ENCODE measurements at regions not wholly inside any gene's neighbourhood (a gene's known extent, or its start where the extent isn't known, plus 50 kb on each side); places are given as distances from the start of the nearest gene placed in this dataset.
A peak's percentile ranks its signal among the peaks of the same experiment; 100 is the strongest.

DNA sequence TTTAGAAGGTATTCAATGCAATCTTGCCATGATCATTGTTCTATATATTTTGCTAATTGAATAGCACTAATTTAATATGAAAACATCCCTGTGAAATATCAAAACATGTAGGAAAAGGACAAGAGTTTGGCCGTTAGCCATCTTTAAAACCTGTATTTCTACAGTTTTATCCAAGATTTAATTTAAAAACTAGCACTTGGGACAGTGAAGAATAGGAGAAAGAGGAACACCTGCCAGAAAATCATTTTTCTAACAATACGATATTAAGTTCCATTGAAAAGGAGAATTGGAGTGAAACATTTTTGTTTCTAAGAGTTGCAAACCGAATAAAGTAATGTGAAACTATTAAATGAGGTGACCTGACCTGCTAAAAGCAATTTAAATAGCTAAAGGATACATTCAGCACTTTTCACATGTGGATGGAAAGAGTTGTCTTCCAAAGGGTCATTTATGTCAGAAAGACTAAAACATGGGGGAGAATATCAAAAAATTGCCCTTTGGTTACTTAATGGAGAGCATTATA is 1673.6 kb upstream of the MIR17HG start:
- DNase-seq (ENCODE audit: extremely low read depth, low read depth, low spot score): no peak

- DNase-seq (ENCODE audit: extremely low read depth, low read depth, low spot score): no peak
Observed at GRCh38 chr13:89678466-89679121, 1668.9 kb upstream of the MIR17HG start.

GRCh38 chr13:89684896-89685295 is 1662.6 kb upstream of the MIR17HG start:
- DNase-seq (ENCODE audit: extremely low read depth, low read depth, low spot score): no peak

GRCh38 chr13:89686171-89686570 is 1661.3 kb upstream of the MIR17HG start:
- DNase-seq (ENCODE audit: extremely low read depth, low read depth, low spot score): no peak

GRCh38 chr13:89687066-89687465 is 1660.4 kb upstream of the MIR17HG start:
- DNase-seq (ENCODE audit: extremely low read depth, low read depth, low spot score): no peak

GRCh38 chr13:89688918-89689317 is 1658.6 kb upstream of the MIR17HG start:
- DNase-seq (ENCODE audit: extremely low read depth, low read depth, low spot score): no peak

- no peak for DNase-seq (ENCODE audit: extremely low read depth, low read depth, low spot score)
Observed at GRCh38 chr13:89694451-89694850, 1653.0 kb upstream of the MIR17HG start.

GRCh38 chr13:89695343-89696257 is 1651.9 kb upstream of the MIR17HG start:
- peak; percentile 10 for DNase-seq (ENCODE audit: extremely low read depth, low read depth, low spot score)

DNA sequence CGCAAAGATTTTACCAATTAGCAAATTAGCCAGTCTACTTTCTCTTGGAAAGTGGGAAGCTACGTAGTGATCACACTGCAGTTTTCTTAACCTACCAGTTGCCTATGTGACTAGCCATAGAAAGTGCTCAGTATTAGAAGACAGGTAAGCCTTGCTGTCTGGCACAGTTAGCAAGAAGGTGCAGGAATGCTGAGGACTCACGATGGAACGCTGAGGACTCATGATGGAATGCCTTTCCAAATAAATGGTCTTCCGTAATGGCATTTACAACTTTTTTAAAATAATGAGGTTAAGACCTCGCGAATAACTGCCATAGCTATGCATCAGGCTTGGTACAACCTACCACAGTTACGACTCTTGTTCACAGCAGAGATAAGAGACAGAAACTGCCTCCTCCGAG is 1645.6 kb upstream of the MIR17HG start:
- DNase-seq (ENCODE audit: extremely low read depth, low read depth, low spot score): no peak

GRCh38 chr13:89704040-89704439 is 1643.4 kb upstream of the MIR17HG start:
- no peak for DNase-seq (ENCODE audit: extremely low read depth, low read depth, low spot score)

- no peak for DNase-seq (ENCODE audit: extremely low read depth, low read depth, low spot score)
Observed at GRCh38 chr13:89708013-89708412, 1639.5 kb upstream of the MIR17HG start.

- no peak for DNase-seq (ENCODE audit: extremely low read depth, low read depth, low spot score)
Observed at GRCh38 chr13:89721216-89721615, 1626.3 kb upstream of the MIR17HG start.

- DNase-seq (ENCODE audit: extremely low read depth, low read depth, low spot score): peak; percentile 31
Observed at GRCh38 chr13:89726690-89727435, 1620.6 kb upstream of the MIR17HG start.

DNA sequence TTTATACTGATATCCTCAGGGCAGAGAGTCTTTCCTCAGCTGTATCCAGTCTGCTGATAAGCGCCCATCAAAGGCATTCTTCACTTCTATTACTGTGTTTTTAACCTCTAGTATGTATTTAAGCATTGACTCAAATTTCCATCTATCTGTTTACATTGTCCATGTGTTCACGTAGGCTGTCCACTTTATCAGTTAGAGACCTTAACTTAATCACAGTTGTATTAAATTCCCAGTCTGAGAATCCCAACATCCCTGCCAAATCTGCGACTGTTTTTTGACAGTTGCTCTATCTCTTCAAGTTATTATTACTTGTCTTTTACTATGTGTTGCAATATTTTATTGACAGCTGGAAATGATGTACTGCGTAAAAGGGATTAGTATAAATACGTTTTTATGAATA is 1613.7 kb upstream of the MIR17HG start:
- no peak for DNase-seq (ENCODE audit: extremely low read depth, low read depth, low spot score)

DNA sequence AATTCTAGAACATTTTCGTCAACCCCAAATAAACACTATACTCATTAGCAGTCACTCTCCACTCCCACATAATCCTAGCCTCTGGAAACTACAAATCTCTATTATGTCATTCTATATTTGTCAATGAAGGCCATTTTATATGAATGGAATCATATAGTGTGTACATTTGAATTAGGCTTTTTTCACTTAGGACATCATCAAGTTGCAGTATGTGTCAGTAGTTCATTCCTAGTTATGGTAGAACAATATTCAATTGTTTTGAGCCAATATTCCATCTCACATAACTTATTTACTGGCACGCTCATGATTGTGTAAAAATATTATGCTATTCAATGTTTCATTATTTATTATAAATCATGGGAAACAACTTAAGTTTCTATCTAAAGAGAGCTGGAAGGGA is 1610.4 kb upstream of the MIR17HG start:
- DNase-seq (ENCODE audit: extremely low read depth, low read depth, low spot score): no peak

DNA sequence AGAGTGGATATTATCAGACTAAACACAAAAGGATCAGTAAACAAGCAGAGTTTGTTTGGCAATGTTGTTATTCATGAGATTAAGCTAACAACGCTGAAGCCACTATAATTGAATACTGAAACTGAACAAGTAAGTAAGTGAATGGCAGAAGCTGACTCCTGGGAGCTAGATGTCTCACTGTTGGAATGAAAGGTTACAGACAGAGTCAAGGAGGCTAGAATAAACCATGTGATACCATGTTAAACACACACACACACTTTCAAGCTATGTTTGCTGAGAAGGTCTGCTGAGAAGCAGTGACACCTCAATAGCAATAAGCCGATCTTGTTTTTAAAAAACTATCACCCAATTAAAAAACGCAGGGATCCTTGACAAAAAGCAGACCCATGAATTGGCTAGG is 1609.4 kb upstream of the MIR17HG start:
- no peak for DNase-seq (ENCODE audit: extremely low read depth, low read depth, low spot score)

DNA sequence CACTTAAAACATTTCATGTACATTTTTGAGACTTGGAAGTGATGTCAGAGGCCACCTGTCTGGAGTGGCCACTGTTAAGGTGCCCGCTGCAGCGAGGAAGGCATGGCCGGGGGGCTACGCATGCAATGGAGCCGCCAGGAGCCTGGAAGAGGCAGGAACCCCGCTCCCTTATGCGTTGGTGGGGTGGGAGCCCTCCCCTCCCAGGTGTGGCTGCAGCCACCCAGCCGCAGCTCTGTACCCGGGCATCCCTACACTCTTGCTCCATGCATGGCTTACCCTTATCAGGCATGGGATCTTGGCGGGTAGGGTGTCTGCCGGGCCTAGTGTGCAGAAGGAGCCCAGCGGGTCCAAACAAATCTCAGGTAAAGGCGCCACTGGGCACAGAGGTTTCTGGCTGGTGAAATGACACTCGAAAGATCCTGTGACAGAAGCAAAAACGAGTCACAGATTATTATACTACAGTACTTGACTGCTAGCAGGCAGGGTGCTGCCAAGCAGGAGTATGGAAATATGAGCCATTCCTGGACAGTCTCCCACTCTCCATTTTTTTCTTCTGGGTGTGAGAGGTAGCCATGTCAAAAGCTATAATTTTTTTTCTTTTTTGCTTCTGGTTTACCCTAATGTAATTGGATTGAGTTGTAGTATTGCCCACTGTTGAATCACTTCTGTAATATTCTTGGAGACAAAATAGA is 1606.3 kb upstream of the MIR17HG start:
- no peak for DNase-seq (ENCODE audit: extremely low read depth, low read depth, low spot score)

GRCh38 chr13:89746554-89746953 is 1600.9 kb upstream of the MIR17HG start:
- DNase-seq (ENCODE audit: extremely low read depth, low read depth, low spot score): no peak

GRCh38 chr13:89748716-89749115 is 1598.8 kb upstream of the MIR17HG start:
- no peak for DNase-seq (ENCODE audit: extremely low read depth, low read depth, low spot score)

- no peak for DNase-seq (ENCODE audit: extremely low read depth, low read depth, low spot score)
Observed at GRCh38 chr13:89749888-89750287, 1597.6 kb upstream of the MIR17HG start.

- no peak for DNase-seq (ENCODE audit: extremely low read depth, low read depth, low spot score)
Observed at GRCh38 chr13:89750371-89750770, 1597.1 kb upstream of the MIR17HG start.

Measured in glomerular endothelial cell (primary cell).